SK-N-SH treated with all-trans-retinoic acid at 6 μM for 48 hours (cell line): ENCODE measurements at regions not wholly inside any gene's neighbourhood (a gene's known extent, or its start where the extent isn't known, plus 50 kb on each side); places are given as distances from the start of the nearest gene placed in this dataset.

Experiments used
- ATAC-seq: fragments of 200-7000 bp; cut with Tn5 transposase; 3 replicates; pipeline ENCODE4 v1.9.1; 2020; ENCODE audit warnings: mild to moderate bottlenecking, moderate library complexity
- ARNTL ChIP-seq: fragments of 450-650 bp; formaldehyde crosslinking; IDR thresholded peaks from 2 replicates; pipeline ENCODE4 v1.5.0; 2020; ENCODE audit warnings: low read depth, mild to moderate bottlenecking, moderate library complexity, borderline replicate concordance
- BACH2 ChIP-seq: fragments of 250-450 bp; sonication (Bioruptor Pico); IDR thresholded peaks from 2 replicates; pipeline ENCODE4 v1.9.0; 2021; ENCODE audit warnings: mild to moderate bottlenecking, borderline replicate concordance
- CSDC2 ChIP-seq: fragments of 250-450 bp; sonication (Bioruptor Pico); IDR thresholded peaks from 2 replicates; pipeline ENCODE4 v1.5.0; 2020; ENCODE audit warnings: mild to moderate bottlenecking, moderate library complexity
- ESRRG ChIP-seq: fragments of 250-450 bp; sonication (Bioruptor Pico); IDR thresholded peaks from 2 replicates; pipeline ENCODE4 v1.6.1; 2021; ENCODE audit warnings: mild to moderate bottlenecking
- GLIS3 ChIP-seq: fragments of 250-450 bp; sonication (Bioruptor Pico); IDR thresholded peaks from 2 replicates; pipeline ENCODE4 v1.5.0; 2020; ENCODE audit warnings: mild to moderate bottlenecking, moderate library complexity
- ISL1 ChIP-seq: fragments of 250-450 bp; sonication (Bioruptor Pico); IDR thresholded peaks from 2 replicates; pipeline ENCODE4 v2.1.2; 2022; ENCODE audit warnings: mild to moderate bottlenecking, moderate library complexity
- PPARA ChIP-seq: fragments of 250-450 bp; sonication (Bioruptor Pico); IDR thresholded peaks from 2 replicates; pipeline ENCODE4 v1.5.0; 2020; ENCODE audit warnings: mild to moderate bottlenecking, borderline replicate concordance
- RARB ChIP-seq: fragments of 250-450 bp; sonication (Bioruptor Pico); IDR thresholded peaks from 2 replicates; pipeline ENCODE4 v1.8.0; 2021; ENCODE audit warnings: mild to moderate bottlenecking, moderate library complexity
- SNAI2 ChIP-seq: fragments of 250-450 bp; sonication (Bioruptor Pico); IDR thresholded peaks from 2 replicates; pipeline ENCODE4 v1.5.0; 2020; ENCODE audit warnings: mild to moderate bottlenecking, moderate library complexity
- TOX ChIP-seq: fragments of 250-450 bp; sonication (Bioruptor Pico); IDR thresholded peaks from 2 replicates; pipeline ENCODE4 v1.8.0; 2021; ENCODE audit warnings: mild to moderate bottlenecking, moderate library complexity, borderline replicate concordance
- ZC3H10 ChIP-seq: fragments of 250-450 bp; sonication (Bioruptor Pico); IDR thresholded peaks from 2 replicates; pipeline ENCODE4 v1.5.1; 2021; ENCODE audit warnings: mild to moderate bottlenecking, moderate library complexity
- ZFP3 ChIP-seq: fragments of 250-450 bp; sonication (Bioruptor Pico); IDR thresholded peaks from 2 replicates; pipeline ENCODE4 v1.5.0; 2020; ENCODE audit warnings: mild to moderate bottlenecking, moderate library complexity
- ZFP30 ChIP-seq: fragments of 450-650 bp; formaldehyde crosslinking; IDR thresholded peaks from 2 replicates; pipeline ENCODE4 v1.5.0; 2022; ENCODE audit warnings: mild to moderate bottlenecking, moderate library complexity
- ZNF565 ChIP-seq: fragments of 450-650 bp; formaldehyde crosslinking; conservative IDR thresholded peaks from 2 replicates; pipeline ENCODE4 v1.5.0; 2020; ENCODE audit warnings: low read depth, mild to moderate bottlenecking, moderate library complexity
- ZNF70 ChIP-seq: fragments of 450-650 bp; formaldehyde crosslinking; IDR thresholded peaks from 2 replicates; pipeline ENCODE4 v1.5.0; 2020; ENCODE audit warnings: mild to moderate bottlenecking, moderate library complexity
- ZNF8 ChIP-seq: fragments of 450-650 bp; formaldehyde crosslinking; IDR thresholded peaks from 2 replicates; pipeline ENCODE4 v1.5.0; 2020; ENCODE audit warnings: mild to moderate bottlenecking, moderate library complexity
- TF ChIP-seq, protein P1 (sequence below): fragments of 250-450 bp; sonication (Bioruptor Pico); IDR thresholded peaks from 2 replicates; pipeline ENCODE4 v1.8.0; 2021; ENCODE audit warnings: low read depth, mild to moderate bottlenecking, moderate library complexity, borderline replicate concordance
- TF ChIP-seq, protein P2 (sequence below): fragments of 250-450 bp; sonication (Bioruptor Pico); IDR thresholded peaks from 2 replicates; pipeline ENCODE4 v1.8.0; 2020; ENCODE audit warnings: mild to moderate bottlenecking, moderate library complexity, borderline replicate concordance
- TF ChIP-seq, protein P3 (sequence below): fragments of 250-450 bp; sonication (Bioruptor Pico); IDR thresholded peaks from 2 replicates; pipeline ENCODE4 v1.5.0; 2020; ENCODE audit warnings: mild to moderate bottlenecking, moderate library complexity
- TF ChIP-seq, protein P4 (sequence below): fragments of 250-450 bp; sonication (Bioruptor Pico); IDR thresholded peaks from 2 replicates; pipeline ENCODE4 v1.5.1; 2021; ENCODE audit warnings: mild to moderate bottlenecking, moderate library complexity

DNA sequence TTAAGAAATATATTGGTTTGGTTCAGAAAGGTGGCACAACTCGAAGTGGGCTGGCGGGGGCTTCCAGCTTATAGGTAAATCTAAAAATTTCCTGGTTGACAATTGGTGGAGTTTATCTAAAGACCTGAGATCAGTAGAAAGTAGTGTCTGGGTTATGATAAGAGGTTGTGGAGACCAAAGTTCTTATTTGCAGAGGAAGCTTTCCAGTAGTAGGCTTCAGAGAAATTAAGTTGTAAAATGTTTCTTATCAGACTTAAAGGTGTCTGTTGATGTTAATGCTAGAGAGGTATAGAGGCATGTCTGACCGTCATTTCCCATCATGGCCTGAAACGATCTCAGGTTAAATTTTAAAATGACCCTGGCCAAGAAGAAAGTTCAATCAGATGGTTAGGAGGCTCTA, 565.2 kb upstream of the DPPA4 start:
- ATAC-seq: no peak
- TF ChIP-seq, protein P1, sequence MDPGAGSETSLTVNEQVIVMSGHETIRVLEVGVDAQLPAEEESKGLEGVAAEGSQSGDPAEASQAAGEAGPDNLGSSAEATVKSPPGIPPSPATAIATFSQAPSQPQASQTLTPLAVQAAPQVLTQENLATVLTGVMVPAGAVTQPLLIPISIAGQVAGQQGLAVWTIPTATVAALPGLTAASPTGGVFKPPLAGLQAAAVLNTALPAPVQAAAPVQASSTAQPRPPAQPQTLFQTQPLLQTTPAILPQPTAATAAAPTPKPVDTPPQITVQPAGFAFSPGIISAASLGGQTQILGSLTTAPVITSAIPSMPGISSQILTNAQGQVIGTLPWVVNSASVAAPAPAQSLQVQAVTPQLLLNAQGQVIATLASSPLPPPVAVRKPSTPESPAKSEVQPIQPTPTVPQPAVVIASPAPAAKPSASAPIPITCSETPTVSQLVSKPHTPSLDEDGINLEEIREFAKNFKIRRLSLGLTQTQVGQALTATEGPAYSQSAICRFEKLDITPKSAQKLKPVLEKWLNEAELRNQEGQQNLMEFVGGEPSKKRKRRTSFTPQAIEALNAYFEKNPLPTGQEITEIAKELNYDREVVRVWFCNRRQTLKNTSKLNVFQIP (CRISPR knock-in tag): no peak
- TF ChIP-seq ZNF565 (CRISPR knock-in tag) (no peak), TOX (CRISPR knock-in tag) (no peak), ARNTL (CRISPR knock-in tag) (no peak), ZFP3 (CRISPR knock-in tag) (no peak), ISL1 (CRISPR knock-in tag) (no peak), ESRRG (no peak), ZNF8 (CRISPR knock-in tag) (no peak), ZFP30 (no peak), BACH2 (CRISPR knock-in tag) (no peak), SNAI2 (CRISPR knock-in tag) (no peak), RARB (CRISPR knock-in tag) (no peak), GLIS3 (CRISPR knock-in tag) (no peak), PPARA (no peak), CSDC2 (CRISPR knock-in tag) (no peak), ZC3H10 (no peak), ZNF70 (CRISPR knock-in tag) (no peak)
- TF ChIP-seq, protein P2, sequence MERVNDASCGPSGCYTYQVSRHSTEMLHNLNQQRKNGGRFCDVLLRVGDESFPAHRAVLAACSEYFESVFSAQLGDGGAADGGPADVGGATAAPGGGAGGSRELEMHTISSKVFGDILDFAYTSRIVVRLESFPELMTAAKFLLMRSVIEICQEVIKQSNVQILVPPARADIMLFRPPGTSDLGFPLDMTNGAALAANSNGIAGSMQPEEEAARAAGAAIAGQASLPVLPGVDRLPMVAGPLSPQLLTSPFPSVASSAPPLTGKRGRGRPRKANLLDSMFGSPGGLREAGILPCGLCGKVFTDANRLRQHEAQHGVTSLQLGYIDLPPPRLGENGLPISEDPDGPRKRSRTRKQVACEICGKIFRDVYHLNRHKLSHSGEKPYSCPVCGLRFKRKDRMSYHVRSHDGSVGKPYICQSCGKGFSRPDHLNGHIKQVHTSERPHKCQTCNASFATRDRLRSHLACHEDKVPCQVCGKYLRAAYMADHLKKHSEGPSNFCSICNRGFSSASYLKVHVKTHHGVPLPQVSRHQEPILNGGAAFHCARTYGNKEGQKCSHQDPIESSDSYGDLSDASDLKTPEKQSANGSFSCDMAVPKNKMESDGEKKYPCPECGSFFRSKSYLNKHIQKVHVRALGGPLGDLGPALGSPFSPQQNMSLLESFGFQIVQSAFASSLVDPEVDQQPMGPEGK: no peak
- TF ChIP-seq, protein P3, sequence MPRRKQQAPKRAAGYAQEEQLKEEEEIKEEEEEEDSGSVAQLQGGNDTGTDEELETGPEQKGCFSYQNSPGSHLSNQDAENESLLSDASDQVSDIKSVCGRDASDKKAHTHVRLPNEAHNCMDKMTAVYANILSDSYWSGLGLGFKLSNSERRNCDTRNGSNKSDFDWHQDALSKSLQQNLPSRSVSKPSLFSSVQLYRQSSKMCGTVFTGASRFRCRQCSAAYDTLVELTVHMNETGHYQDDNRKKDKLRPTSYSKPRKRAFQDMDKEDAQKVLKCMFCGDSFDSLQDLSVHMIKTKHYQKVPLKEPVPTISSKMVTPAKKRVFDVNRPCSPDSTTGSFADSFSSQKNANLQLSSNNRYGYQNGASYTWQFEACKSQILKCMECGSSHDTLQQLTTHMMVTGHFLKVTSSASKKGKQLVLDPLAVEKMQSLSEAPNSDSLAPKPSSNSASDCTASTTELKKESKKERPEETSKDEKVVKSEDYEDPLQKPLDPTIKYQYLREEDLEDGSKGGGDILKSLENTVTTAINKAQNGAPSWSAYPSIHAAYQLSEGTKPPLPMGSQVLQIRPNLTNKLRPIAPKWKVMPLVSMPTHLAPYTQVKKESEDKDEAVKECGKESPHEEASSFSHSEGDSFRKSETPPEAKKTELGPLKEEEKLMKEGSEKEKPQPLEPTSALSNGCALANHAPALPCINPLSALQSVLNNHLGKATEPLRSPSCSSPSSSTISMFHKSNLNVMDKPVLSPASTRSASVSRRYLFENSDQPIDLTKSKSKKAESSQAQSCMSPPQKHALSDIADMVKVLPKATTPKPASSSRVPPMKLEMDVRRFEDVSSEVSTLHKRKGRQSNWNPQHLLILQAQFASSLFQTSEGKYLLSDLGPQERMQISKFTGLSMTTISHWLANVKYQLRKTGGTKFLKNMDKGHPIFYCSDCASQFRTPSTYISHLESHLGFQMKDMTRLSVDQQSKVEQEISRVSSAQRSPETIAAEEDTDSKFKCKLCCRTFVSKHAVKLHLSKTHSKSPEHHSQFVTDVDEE (CRISPR knock-in tag): no peak
- TF ChIP-seq, protein P4, sequence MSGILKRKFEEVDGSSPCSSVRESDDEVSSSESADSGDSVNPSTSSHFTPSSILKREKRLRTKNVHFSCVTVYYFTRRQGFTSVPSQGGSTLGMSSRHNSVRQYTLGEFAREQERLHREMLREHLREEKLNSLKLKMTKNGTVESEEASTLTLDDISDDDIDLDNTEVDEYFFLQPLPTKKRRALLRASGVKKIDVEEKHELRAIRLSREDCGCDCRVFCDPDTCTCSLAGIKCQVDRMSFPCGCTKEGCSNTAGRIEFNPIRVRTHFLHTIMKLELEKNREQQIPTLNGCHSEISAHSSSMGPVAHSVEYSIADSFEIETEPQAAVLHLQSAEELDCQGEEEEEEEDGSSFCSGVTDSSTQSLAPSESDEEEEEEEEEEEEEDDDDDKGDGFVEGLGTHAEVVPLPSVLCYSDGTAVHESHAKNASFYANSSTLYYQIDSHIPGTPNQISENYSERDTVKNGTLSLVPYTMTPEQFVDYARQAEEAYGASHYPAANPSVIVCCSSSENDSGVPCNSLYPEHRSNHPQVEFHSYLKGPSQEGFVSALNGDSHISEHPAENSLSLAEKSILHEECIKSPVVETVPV (CRISPR knock-in tag): no peak

DNA sequence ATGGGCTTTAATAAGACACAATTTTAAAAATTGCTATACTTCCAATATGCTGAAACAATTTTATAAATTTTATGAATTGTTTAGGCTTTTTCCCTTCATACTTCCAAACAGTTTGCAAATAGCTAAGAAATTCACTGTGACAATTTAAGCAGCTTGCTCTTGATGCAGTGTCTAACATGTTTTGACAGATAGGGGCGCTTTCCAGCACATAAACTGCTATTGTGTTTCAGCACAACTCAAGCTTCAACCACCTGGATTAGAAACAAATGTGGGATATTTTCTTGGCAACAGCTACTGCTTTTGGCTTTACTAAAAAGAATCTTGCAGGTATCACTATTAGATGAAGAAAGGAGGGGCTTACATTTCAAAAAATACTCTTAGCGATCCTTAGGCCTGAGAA, 565.8 kb upstream of the DPPA4 start:
- TF ChIP-seq, protein P3 (CRISPR knock-in tag): no peak
- TF ChIP-seq RARB (CRISPR knock-in tag) (no peak), ZNF565 (CRISPR knock-in tag) (no peak), ZNF70 (CRISPR knock-in tag) (no peak), ISL1 (CRISPR knock-in tag) (no peak), BACH2 (CRISPR knock-in tag) (no peak), ZFP30 (no peak), ZNF8 (CRISPR knock-in tag) (no peak), ESRRG (no peak), PPARA (no peak), SNAI2 (CRISPR knock-in tag) (no peak)
- TF ChIP-seq, protein P1 (CRISPR knock-in tag): no peak
- TF ChIP-seq, protein P4 (CRISPR knock-in tag): no peak
- no peak for ATAC-seq
